ENCODE measurements at regions not wholly inside any gene's neighbourhood (a gene's known extent, or its start where the extent isn't known, plus 50 kb on each side); places are given as distances from the start of the nearest gene placed in this dataset.
"Not testable (repeated sequence)": the region's sequence is repeated elsewhere in the genome, so short reads cannot be mapped to it uniquely, and the experiment has no call there.

DNA sequence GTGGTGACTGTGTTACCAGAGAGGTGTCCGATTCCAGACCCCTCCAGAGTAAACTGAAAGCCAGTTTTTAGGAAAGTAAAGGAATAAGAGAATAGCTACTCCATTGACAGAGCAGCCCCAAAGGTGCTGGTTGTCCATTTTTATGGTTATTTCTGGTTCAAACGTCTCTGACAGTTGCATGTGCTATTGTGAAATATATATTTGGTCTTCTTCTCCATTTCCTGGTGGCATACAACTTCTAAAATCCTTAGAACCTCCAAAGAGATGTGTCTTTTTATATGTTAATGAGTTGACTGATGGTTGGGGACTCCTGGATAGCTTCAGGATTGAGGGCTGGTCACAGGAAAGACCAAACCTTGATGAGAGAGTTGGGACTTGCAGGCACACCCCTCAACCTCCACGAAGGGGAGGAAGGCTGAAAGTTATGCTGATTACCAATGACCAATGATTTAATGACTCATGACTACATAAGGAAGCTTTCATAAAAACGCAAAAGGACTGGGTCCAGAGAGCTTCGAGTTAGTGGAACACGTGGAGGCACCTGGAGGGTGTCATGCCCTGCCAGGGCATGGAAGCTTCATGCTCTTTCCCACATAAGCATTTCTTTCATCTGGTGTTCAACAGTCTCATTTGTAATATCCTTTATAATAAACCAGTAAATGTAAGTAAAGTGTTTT lies 100.7 kb downstream of the SLC16A1 start:
- no peak for DNase-seq (ENCODE audit: low read depth in 2 of 2)

- not testable (repeated sequence) for DNase-seq (ENCODE audit: low read depth in 2 of 2)
Observed at GRCh38 chr1:112854368-112854984, 101.5 kb downstream of the SLC16A1 start.

GRCh38 chr1:112853915-112854314 lies 102.1 kb downstream of the SLC16A1 start:
- not testable (repeated sequence) for DNase-seq (ENCODE audit: low read depth in 2 of 2)

DNA sequence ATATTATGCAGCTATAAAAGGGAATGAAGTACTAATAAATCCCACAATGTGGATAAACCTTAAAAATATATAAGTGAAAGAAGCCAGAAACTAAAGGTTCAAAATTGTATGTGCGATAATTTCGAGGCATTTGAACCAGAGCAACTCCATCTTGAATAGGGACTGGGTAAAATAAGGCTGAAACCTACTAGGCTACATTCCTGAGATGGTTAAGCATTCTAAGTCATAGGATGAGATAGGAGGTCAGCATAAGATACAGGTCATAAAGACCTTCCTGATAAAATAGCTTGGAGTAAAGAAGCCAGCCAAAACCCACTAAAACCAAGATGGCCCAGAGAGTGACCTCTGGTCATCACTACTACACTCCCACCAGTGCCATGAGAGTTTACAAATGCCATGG lies 103.1 kb downstream of the SLC16A1 start:
- DNase-seq (ENCODE audit: low read depth in 2 of 2): no peak

- DNase-seq (ENCODE audit: low read depth in 2 of 2): no peak
Observed at GRCh38 chr1:112852276-112852675, 103.7 kb downstream of the SLC16A1 start.

GRCh38 chr1:112850034-112850757 lies 105.8 kb downstream of the SLC16A1 start:
- no peak for DNase-seq (ENCODE audit: low read depth in 2 of 2)

DNA sequence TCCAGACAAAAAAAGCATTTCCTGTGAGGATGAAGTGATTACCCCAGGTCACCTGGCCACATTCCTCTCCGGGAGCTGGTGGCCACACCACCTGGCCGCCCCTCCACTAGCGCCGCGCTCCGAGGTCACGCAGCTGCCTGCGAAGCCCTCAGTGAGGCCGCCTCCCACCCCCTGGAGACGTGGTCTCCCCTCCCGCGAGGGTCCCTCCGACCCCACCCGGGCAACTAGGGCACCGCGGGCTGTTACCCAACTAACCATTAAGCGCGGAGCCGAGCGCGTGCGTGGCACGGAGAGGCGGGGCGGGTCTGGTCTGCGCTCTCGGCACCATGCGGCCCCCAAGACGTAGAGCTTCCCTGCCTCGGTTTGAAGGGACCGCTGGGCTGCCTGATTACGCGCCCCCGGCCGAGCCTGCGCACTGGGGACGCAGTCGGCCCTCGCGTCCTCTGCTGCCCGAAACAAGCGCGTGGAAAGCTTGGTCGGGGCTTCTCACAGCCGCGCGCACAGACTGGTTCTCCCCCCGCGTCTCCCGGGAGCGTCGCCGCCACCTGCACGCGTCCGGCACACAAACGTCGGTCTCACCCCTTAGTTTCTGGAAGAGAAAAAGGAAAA lies 106.5 kb downstream of the SLC16A1 start:
- no peak for DNase-seq (ENCODE audit: low read depth in 2 of 2)

- DNase-seq (ENCODE audit: low read depth in 2 of 2): no peak
Observed at GRCh38 chr1:112841825-112842224, 114.2 kb downstream of the SLC16A1 start.

DNA sequence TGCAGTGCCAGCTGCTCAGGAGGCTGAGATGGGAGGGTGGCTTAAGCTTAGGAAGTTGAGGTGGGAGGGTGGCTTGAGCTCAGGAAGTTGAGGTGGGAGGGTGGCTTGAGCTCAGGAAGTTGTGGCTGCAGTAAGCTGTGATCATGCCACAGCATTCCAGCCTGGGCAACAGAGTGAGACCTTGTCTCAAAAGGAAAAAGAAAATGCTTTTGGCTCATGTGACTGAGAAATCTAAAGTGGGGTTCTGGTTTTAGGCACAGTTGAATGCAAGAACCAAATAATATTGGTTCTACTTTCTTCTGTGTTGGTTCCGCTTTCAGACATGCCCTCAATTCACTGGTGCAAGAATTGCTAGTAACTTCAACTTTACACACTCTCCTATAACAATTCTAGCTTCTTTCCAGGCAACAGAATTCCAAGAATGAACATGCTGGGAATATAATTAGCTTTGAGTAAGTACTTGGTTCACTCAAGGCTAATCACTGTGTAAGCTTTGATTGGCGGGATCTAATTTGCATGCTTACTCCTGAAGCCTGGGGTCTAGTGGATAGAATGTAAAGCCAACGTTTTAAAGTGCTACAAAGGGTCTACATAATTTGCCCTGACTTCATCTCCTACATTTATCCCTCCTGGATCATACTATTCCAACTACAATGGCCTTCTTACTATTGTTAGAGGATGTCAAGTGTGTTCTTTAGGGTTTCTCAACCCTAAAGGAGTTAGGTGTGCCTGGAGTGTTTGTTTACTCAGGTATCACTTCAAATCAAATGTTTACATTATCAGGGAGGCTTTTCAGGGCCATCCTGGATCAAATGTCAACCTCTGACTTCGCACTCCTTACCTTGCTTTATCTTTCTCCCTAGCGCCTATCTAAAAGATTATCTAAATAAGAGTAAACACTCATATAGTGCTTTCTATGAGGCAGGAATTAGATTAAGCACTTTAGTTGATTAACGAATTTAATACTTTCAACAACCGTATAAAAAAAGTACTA lies 115.1 kb downstream of the SLC16A1 start:
- DNase-seq (ENCODE audit: low read depth in 2 of 2): no peak

- no peak for DNase-seq (ENCODE audit: low read depth in 2 of 2)
Observed at GRCh38 chr1:112836642-112837041, 119.4 kb downstream of the SLC16A1 start.

DNA sequence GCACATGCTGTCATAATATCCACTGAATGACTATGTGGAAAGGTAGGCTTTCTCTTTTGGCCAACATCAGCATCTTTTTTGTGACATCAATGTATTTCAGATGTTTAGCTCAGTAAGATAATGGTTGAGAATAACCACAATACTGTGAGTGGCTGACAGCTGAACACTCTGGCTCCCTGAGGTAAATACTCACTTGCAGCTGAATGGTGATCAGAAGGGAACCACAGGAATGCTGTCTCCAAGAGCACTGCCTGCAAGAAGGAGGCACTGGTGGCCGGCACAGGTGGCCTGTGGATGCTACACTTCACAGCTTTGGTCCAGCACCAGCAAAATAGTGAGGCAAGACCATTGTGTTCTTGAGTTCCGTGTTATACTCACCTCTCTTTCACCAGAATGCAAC lies 118.7 kb upstream of the PPM1J start:
- DNase-seq (ENCODE audit: low read depth in 2 of 2): no peak

DNA sequence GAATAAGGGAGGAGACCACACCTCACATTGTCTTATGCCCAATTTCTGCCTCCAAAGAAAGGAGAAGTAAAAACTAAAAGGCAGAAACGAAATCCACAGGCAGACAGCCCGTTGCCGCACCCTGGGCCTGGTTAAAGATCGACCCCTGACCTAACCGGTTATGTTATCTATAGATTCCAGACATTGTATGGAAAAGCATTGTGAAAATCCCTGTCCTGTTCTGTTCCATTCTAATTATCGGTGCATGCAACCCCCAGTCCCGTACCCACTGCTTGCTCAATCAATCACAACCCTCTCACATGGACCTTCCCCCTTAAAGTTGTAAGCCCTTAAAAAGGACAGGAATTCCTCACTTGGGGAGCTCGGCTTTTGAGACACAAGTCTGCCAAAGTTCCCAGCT lies 117.1 kb upstream of the PPM1J start:
- DNase-seq (ENCODE audit: low read depth in 2 of 2): not testable (repeated sequence)

- DNase-seq (ENCODE audit: low read depth in 2 of 2): not testable (repeated sequence)
Observed at GRCh38 chr1:112829691-112830090, 114.6 kb upstream of the PPM1J start.

DNA sequence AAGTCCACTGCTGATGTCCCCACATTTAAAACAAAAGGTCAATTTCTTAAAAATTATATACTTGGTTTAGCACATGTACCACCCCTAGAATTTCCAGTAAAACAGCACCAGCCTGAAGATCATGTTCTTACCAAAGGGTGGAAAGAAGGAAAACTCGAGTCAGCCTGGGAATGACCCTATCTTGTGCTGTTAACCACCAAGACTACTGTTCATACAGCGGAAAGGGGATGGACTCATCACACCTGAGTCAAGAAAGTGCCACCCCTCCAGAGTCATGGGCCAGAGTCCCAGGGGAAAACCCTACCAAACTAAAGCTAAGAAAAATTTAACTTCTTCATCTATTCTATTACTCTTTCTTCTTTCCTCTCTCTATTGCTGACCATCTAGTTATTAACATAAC lies 113.6 kb upstream of the PPM1J start:
- no peak for DNase-seq (ENCODE audit: low read depth in 2 of 2)

DNA sequence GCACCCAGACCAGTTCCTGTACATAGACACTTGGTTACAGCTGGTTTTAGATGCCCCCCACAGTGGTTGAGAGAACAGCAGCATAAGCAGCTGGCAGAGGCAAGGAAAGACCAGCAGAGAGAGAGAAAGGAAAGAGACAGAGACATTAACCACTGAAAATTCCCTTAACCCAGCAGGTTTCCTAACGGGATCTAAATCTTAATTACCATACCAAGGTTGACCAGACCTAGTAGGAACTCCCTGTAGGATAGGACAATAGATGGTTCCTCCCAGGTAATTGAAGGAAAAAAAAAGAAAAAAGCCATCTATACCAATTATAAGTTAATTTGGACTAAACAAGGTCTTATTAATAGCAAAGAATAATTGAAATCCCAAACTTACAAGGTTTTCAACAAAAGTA lies 112.3 kb upstream of the PPM1J start:
- DNase-seq (ENCODE audit: low read depth in 2 of 2): not testable (repeated sequence)

DNA sequence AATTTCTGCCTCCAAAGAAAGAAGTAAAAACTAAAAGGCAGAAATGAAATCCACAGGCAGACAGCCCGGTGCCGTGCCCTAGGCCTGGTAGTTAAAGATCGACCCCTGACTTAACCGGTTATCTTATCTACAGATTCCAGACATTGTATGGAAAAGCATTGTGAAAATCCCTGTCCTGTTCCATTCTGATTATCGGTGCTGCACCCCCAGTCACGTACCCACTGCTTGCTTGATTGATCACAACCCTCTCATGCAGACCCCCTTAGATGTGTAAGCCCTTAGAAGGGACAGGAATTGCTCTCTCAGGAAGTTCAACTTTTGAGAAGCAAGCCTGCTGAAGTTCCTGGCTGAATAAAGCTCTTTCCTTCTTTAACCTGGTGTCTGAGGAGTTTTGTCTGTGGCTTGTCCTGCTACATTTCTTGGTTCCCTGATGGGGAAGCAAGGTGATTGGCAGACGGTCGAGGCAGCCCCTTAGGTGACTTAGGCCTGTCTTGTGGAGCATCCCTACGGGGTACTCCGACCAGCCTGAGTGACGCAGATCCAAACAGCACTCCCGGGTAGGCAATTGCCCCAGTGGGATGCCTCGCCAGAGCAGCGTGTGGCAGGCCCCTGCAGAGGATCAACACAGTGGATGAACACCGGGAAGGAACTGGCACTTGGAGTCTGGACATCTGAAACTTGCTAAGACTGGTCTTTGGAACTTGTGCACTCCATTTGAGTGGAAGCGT lies 111.2 kb upstream of the PPM1J start:
- DNase-seq (ENCODE audit: low read depth in 2 of 2): no peak

GRCh38 chr1:112825563-112826216 lies 110.6 kb upstream of the PPM1J start:
- DNase-seq (ENCODE audit: low read depth in 2 of 2): not testable (repeated sequence)

- not testable (repeated sequence) for DNase-seq (ENCODE audit: low read depth in 2 of 2)
Observed at GRCh38 chr1:112825075-112825474, 109.9 kb upstream of the PPM1J start.

DNA sequence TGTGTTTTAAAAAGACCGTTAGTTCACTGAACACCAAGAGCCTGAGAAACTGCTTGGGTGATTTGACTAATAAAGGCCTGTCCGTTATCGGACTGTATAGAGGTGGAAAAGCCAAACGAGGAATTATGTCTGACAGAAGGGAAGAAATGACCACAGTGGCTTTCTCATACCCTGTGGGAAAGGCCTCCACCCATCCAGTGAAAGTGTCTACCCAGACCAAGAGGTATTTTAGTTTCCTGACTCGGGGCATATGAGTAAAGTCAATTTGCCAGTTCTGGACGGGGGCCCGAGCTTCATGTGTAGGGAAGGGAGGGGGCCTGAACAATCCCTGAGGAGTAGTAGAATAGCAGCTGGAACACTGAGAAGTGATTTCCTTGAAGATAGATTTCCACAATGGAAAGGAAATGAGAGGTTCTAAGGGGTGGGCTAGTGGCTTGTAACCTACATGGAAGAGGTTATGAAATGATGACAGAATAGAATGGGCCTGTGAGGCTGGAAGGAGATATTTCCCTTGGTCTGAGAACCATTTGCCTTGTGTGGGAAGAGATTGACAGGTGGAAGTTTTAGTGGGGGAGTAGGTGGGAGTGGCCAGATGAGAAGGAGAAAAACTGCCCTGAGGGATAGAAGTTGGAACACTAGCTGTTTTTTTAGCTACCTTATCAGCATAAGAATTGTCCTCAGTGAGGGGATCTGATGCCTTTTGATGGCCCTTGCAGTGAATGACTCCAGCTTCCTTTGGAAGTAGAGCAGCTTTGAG lies 106.4 kb upstream of the PPM1J start:
- not testable (repeated sequence) for DNase-seq (ENCODE audit: low read depth in 2 of 2)

Measured in stimulated activated CD8-positive, alpha-beta memory T cell treated with anti-CD3 and anti-CD28 coated beads, Interleukin-7, amount 100 ng/mL, for 4 hours (primary cell).